Neural progenitor cell (in vitro differentiated cells): ENCODE measurements at regions not wholly inside any gene's neighbourhood (a gene's known extent, or its start where the extent isn't known, plus 50 kb on each side); places are given as distances from the start of the nearest gene placed in this dataset.

Source experiments
- DNase-seq: peaks from one replicate; pipeline ENCODE4 v3.0.0-alpha.2; 2016; ENCODE audit warnings: low spot score
- H2AFZ ChIP-seq: fragments of 200-600 bp; sonication (generic); replicated peaks from 2 replicates; pipeline ENCODE4 v1.6.1; 2016; ENCODE audit warnings: antibody characterized with exemption
- H3F3A ChIP-seq: fragments of 200-600 bp; sonication (generic); 2 replicates; pipeline ENCODE4 v1.6.1; 2016; ENCODE audit warnings: antibody characterized with exemption, low read depth
- H3K27ac ChIP-seq: fragments of 200-600 bp; sonication (generic); 2 replicates; pipeline ENCODE4 v1.5.1; 2016; ENCODE audit warnings: mild to moderate bottlenecking
- H3K27me3 ChIP-seq: fragments of 200-600 bp; sonication (generic); 2 replicates; pipeline ENCODE4 v1.6.1; 2016; ENCODE audit warnings: mild to moderate bottlenecking, moderate library complexity
- H3K36me3 ChIP-seq: fragments of 200-600 bp; sonication (generic); 2 replicates; pipeline ENCODE4 v1.5.1; 2016
- H3K4me1 ChIP-seq: fragments of 200-600 bp; sonication (generic); 2 replicates; pipeline ENCODE4 v1.6.1; 2016; ENCODE audit warnings: mixed run types
- H3K4me2 ChIP-seq: fragments of 200-600 bp; sonication (generic); 2 replicates; pipeline ENCODE4 v1.6.1; 2016
- H3K4me3 ChIP-seq: fragments of 200-600 bp; sonication (generic); 2 replicates; pipeline ENCODE4 v1.5.1; 2016
- H3K79me2 ChIP-seq: fragments of 200-600 bp; sonication (generic); 2 replicates; pipeline ENCODE4 v1.6.1; 2016; ENCODE audit warnings: low read depth
- H3K9ac ChIP-seq: fragments of 200-600 bp; sonication (generic); 2 replicates; pipeline ENCODE4 v1.6.1; 2016
- H3K9me3 ChIP-seq: fragments of 200-600 bp; sonication (generic); 2 replicates; pipeline ENCODE4 v1.5.1; 2016; ENCODE audit warnings: low read depth
- H4K20me1 ChIP-seq: fragments of 200-600 bp; sonication (generic); 2 replicates; pipeline ENCODE4 v1.6.1; 2016; ENCODE audit warnings: low read depth
- H3K27ac Mint-ChIP-seq: 3 replicates; pipeline ENCODE4 v1.8.0; 2021; ENCODE audit warnings: mixed read lengths
- H3K27me3 Mint-ChIP-seq: 2 replicates; pipeline ENCODE4 v1.8.0; 2022; ENCODE audit warnings: low read depth, mild to moderate bottlenecking, inconsistent platforms, moderate library complexity, mixed read lengths; ENCODE audit not compliant: insufficient read depth
- H3K36me3 Mint-ChIP-seq: 3 replicates; pipeline ENCODE4 v1.8.0; 2021; ENCODE audit warnings: mixed read lengths
- H3K4me1 Mint-ChIP-seq: 3 replicates; pipeline ENCODE4 v1.8.0; 2021; ENCODE audit warnings: mixed read lengths
- H3K4me3 Mint-ChIP-seq: 3 replicates; pipeline ENCODE4 v1.8.0; 2021; ENCODE audit warnings: mild to moderate bottlenecking, moderate library complexity, mixed read lengths
- H3K9me3 Mint-ChIP-seq: 3 replicates; pipeline ENCODE4 v1.8.0; 2020; ENCODE audit warnings: mixed read lengths
- EZH2 ChIP-seq: fragments of 200-600 bp; sonication (generic); IDR thresholded peaks from 2 replicates; pipeline ENCODE4 v1.6.1; 2017; ENCODE audit warnings: antibody characterized with exemption, mild to moderate bottlenecking, moderate library complexity
- EZH2phosphoT487 ChIP-seq: fragments of 200-600 bp; sonication (generic); IDR thresholded peaks from 2 replicates; pipeline ENCODE4 v1.6.1; 2017; ENCODE audit warnings: antibody characterized with exemption
- TF ChIP-seq, protein P1 (sequence below): fragments of 200-600 bp; sonication (generic); IDR thresholded peaks from 2 replicates; pipeline ENCODE4 v1.5.1; 2017; ENCODE audit warnings: antibody characterized with exemption, mild to moderate bottlenecking

GRCh38 chr9:1156794-1157550 is 106.8 kb downstream of the DMRT2 start:
- DNase-seq, result no peak
- H3K9me3 ChIP-seq, result peaks cover 14% of the 10 kb centered on the region

DNA sequence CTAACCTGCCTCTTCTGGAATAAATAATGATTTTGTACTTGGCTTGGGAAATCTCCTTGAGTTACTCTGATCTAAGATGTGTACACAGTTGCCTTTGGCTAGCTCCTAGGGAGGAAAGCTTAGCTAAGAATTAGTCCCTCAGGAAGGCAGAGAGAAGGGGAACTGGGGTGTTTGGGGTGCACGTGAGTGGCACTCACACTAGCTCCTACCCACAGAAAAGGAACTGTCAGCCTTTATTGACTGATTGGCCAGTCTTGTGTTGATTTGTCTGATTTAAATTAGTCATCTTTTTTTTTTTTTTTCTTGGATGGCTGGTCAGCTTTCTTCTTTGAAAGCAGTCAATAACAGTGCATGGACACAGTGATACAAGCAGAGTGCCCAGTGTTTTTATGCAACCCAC is 107.7 kb downstream of the DMRT2 start:
- Histone ChIP-seq H3K79me2 (no peaks in the 10 kb centered on the region), H3K9me3 (peaks cover 18% of the 10 kb centered on the region), H3K4me3 (no peak overlapping the region), H3K4me2 (no peak overlapping the region), H3K27me3 (no peaks in the 10 kb centered on the region), H3F3A (no peaks in the 10 kb centered on the region), H4K20me1 (no peaks in the 10 kb centered on the region), H3K27ac (no peak overlapping the region), H3K36me3 (no peaks in the 10 kb centered on the region), H3K9ac (no peak overlapping the region), H2AFZ (no peak overlapping the region), H3K4me1 (no peaks in the 10 kb centered on the region)
- Mint-ChIP-seq H3K4me1 (no peaks in the 10 kb centered on the region), H3K36me3 (no peaks in the 10 kb centered on the region), H3K4me3 (no peak overlapping the region), H3K9me3 (no peaks in the 10 kb centered on the region), H3K27ac (no peak overlapping the region), H3K27me3 (no peaks in the 10 kb centered on the region)
- no peak for DNase-seq
- no peak for TF ChIP-seq EZH2
- TF ChIP-seq, protein P1, sequence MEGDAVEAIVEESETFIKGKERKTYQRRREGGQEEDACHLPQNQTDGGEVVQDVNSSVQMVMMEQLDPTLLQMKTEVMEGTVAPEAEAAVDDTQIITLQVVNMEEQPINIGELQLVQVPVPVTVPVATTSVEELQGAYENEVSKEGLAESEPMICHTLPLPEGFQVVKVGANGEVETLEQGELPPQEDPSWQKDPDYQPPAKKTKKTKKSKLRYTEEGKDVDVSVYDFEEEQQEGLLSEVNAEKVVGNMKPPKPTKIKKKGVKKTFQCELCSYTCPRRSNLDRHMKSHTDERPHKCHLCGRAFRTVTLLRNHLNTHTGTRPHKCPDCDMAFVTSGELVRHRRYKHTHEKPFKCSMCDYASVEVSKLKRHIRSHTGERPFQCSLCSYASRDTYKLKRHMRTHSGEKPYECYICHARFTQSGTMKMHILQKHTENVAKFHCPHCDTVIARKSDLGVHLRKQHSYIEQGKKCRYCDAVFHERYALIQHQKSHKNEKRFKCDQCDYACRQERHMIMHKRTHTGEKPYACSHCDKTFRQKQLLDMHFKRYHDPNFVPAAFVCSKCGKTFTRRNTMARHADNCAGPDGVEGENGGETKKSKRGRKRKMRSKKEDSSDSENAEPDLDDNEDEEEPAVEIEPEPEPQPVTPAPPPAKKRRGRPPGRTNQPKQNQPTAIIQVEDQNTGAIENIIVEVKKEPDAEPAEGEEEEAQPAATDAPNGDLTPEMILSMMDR, result no peak
- no peak for TF ChIP-seq EZH2phosphoT487

More at GRCh38 chr9:1156794-1157550, 106.8 kb downstream of the DMRT2 start:
- Mint-ChIP-seq H3K9me3 (no peaks in the 10 kb centered on the region), H3K27ac (no peak overlapping the region), H3K36me3 (no peaks in the 10 kb centered on the region), H3K27me3 (no peaks in the 10 kb centered on the region), H3K4me1 (no peaks in the 10 kb centered on the region), H3K4me3 (no peak overlapping the region)
- no peaks in the 10 kb centered on the region for H4K20me1 ChIP-seq
- no peak overlapping the region for H3K4me2 ChIP-seq
- H3F3A ChIP-seq, result no peaks in the 10 kb centered on the region
- no peak overlapping the region for H3K27ac ChIP-seq
- H3K27me3 ChIP-seq, result no peaks in the 10 kb centered on the region
- H3K9ac ChIP-seq, result no peak overlapping the region
- no peak overlapping the region for H2AFZ ChIP-seq
- H3K36me3 ChIP-seq, result no peaks in the 10 kb centered on the region
- no peak overlapping the region for H3K4me3 ChIP-seq
- H3K79me2 ChIP-seq, result no peaks in the 10 kb centered on the region
- no peak for TF ChIP-seq EZH2phosphoT487
- TF ChIP-seq, protein P1, result no peak
- no peak for TF ChIP-seq EZH2
- no peaks in the 10 kb centered on the region for H3K4me1 ChIP-seq

- no peaks in the 10 kb centered on the region for H3K36me3 ChIP-seq
- TF ChIP-seq, protein P1, result no peak
- TF ChIP-seq EZH2, result no peak
- H3K27me3 Mint-ChIP-seq, result no peaks in the 10 kb centered on the region
- no peak overlapping the region for H3K27ac Mint-ChIP-seq
- H3K9me3 Mint-ChIP-seq, result peaks cover 4% of the 10 kb centered on the region
- no peaks in the 10 kb centered on the region for H3F3A ChIP-seq
- no peaks in the 10 kb centered on the region for H3K36me3 Mint-ChIP-seq
- H3K27me3 ChIP-seq, result no peaks in the 10 kb centered on the region
- H3K4me1 Mint-ChIP-seq, result no peaks in the 10 kb centered on the region
- H3K27ac ChIP-seq, result no peak overlapping the region
- no peak overlapping the region for H2AFZ ChIP-seq
- H3K4me1 ChIP-seq, result no peaks in the 10 kb centered on the region
- H3K4me3 Mint-ChIP-seq, result no peak overlapping the region
- no peak for DNase-seq
- peaks cover 39% of the 10 kb centered on the region for H3K9me3 ChIP-seq
- no peaks in the 10 kb centered on the region for H3K79me2 ChIP-seq
- H3K4me3 ChIP-seq, result no peak overlapping the region
- H4K20me1 ChIP-seq, result no peaks in the 10 kb centered on the region
- H3K9ac ChIP-seq, result no peak overlapping the region
- no peak overlapping the region for H3K4me2 ChIP-seq
These were observed 120.8 kb downstream of the DMRT2 start for GRCh38 chr9:1170918-1171317.
